ENCODE measurements at regions not wholly inside any gene's neighbourhood (a gene's known extent, or its start where the extent isn't known, plus 50 kb on each side); places are given as distances from the start of the nearest gene placed in this dataset.

DNA sequence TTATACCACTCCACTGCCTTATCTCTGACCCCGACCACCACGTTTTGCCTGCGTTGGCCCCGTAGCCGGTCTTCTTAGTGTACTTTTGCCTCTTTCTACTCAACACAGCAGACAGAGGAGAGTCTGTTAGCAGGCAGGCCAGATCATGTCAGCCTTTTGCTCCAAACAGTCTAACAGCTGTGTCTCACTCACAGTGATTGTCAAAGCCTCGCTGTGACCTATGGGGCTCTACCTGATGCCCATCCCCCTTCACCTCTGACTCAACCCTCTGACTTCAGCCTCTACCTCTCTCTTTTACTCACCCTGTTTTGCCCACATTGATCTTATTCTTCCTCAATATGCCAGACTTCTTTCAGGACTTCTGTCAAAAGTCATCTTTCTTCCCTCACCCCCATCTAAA, 127.1 kb downstream of the TRIML1 start:
- ATAC-seq (no peak), DNase-seq (no peak)

DNA sequence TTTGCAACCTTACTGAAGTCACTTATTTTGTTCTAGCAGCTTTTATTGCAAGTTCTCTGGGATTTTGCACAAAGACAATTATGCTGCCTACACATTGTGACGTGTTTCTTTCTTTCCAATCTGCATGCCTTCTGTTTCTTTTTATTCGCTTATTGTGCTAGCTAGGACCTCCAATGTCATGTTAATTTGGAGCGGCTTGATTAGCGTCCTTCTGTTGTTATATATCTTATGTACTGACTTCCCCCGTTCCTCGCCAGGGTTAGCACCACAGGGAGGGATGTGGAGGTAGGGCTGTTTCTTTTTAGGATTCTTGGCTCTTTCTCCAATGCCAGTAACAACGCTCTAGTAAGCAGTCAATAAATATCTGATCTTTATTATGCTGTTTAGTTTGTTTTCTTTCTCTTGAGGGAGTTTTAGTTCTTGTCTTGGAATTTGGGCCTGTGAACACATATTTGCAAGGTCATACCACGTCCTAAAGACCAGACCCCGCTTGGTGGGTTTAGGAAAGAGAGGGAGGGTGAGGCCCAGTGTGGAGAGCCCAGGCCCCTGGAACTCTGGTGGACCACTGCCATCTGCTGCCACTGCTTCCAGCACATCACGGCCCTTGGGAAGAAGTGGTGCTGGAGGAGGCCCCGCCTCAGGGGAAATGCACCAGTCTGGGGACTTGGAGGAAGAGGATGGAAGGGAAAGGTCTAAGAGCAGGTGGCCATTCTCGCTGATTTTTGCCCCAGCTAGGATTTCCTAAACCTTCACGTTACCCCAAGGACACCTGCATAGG, 129.1 kb downstream of the TRIML1 start:
- ATAC-seq (no peak), DNase-seq (no peak)
- Histone ChIP-seq H3K36me3 (no peaks in the 10 kb centered on the region), H3K27ac (no peak overlapping the region), H3K4me3 (no peak overlapping the region), H3K27me3 (no peaks in the 10 kb centered on the region), H3K9me3 (peaks cover 0 to 16% (median 0%) of the 10 kb centered on the region in 11 donors), H3K4me1 (no peaks in the 10 kb centered on the region)
- 86 to 89% methylated on average over 13 of the region's 13 CpGs for WGBS, 2 donors
- intact Hi-C loops (cut with DNase I) = no loop called here
- TF ChIP-seq, protein P1, sequence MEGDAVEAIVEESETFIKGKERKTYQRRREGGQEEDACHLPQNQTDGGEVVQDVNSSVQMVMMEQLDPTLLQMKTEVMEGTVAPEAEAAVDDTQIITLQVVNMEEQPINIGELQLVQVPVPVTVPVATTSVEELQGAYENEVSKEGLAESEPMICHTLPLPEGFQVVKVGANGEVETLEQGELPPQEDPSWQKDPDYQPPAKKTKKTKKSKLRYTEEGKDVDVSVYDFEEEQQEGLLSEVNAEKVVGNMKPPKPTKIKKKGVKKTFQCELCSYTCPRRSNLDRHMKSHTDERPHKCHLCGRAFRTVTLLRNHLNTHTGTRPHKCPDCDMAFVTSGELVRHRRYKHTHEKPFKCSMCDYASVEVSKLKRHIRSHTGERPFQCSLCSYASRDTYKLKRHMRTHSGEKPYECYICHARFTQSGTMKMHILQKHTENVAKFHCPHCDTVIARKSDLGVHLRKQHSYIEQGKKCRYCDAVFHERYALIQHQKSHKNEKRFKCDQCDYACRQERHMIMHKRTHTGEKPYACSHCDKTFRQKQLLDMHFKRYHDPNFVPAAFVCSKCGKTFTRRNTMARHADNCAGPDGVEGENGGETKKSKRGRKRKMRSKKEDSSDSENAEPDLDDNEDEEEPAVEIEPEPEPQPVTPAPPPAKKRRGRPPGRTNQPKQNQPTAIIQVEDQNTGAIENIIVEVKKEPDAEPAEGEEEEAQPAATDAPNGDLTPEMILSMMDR (IDR thresholded peaks at IDR 0.05) = no peak

More for the DNA sequence above, 127.1 kb downstream of the TRIML1 start:
- 57 to 65% methylated on average over 6 of the region's 6 CpGs for WGBS, 2 donors
- no peaks in the 10 kb centered on the region for H3K4me1 ChIP-seq
- H3K27me3 ChIP-seq = no peaks in the 10 kb centered on the region
- TF ChIP-seq, protein P1 (IDR thresholded peaks at IDR 0.05) = no peak
- intact Hi-C loops (cut with DNase I) = no loop called here
- peaks cover 0 to 16% (median 0%) of the 10 kb centered on the region in 11 donors for H3K9me3 ChIP-seq
- no peak overlapping the region for H3K27ac ChIP-seq
- H3K36me3 ChIP-seq = no peaks in the 10 kb centered on the region
- H3K4me3 ChIP-seq = no peak overlapping the region

DNA sequence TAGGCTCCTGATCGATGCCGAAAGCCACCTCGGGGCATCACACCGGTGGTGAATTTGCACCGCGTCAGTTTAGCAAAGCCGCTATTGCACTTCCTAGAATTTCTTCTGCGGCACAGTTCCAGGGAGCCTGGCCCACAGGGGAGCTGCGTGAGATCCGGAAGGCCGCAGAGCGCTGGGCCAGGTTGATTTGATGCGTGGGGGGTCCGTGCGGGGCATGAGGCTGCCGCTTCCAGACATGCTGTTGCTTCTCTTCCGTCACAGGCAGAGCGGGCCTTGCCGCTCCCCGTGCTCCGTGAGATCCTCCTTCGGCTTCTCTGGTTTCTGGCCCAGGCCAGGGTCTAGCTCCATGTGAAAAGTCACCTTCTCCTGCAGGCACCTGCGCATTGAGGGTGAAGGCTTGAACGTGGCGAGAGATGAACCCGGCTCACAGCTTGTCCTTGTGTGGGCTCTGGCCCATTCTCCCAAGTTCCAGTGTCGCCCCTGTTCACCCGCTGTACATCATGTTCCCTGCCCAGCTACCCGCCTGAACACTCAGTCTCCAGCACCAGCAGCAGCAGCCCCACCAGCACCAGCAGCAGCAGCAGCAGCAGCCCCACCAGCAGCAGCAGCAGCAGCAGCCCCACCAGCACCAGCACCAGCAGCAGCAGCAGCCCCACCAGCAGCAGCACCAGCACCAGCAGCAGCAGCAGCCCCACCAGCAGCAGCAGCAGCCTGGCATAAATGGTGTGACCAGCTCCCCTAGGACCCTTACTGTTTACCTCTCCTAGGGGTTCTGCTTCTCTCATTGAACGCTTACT, 131.2 kb downstream of the TRIML1 start:
- H3K9me3 ChIP-seq = peaks cover 0 to 16% (median 0%) of the 10 kb centered on the region in 11 donors
- H3K36me3 ChIP-seq = no peaks in the 10 kb centered on the region
- intact Hi-C loops (cut with DNase I) = no loop called here
- no peak overlapping the region for H3K27ac ChIP-seq
- WGBS, 2 donors = 93 to 95% methylated on average over 30 of the region's 30 CpGs
- TF ChIP-seq, protein P1 (IDR thresholded peaks at IDR 0.05) = no peak
- H3K4me1 ChIP-seq = no peaks in the 10 kb centered on the region
- H3K27me3 ChIP-seq = no peaks in the 10 kb centered on the region
- DNase-seq (no peak), ATAC-seq (no peak)
- H3K4me3 ChIP-seq = no peak overlapping the region

DNA sequence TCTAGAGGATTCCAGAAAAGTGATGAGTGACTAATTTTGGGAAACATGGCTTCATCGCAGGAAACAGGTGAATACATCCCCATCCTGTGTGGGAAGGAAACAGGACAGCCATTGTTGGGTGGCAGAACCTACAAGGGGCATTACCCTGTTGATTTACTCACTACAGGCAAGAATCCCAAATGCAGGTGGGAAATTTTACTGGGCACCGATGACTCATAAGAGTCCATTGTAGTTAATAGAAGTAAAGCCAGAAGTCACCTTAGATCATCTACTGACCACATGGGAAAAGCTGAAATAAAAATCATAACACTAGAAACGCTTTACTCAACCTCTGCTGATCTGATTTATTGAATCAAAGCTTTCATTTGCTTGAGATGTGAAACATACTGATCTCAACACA, 136.4 kb downstream of the TRIML1 start:
- DNase-seq (no peak), ATAC-seq (no peak)
- Histone ChIP-seq H3K4me3 (no peak overlapping the region), H3K36me3 (no peaks in the 10 kb centered on the region), H3K27ac (no peak overlapping the region), H3K27me3 (peaks cover 0 to 13% (median 0%) of the 10 kb centered on the region in 7 donors), H3K9me3 (no peaks in the 10 kb centered on the region), H3K4me1 (no peaks in the 10 kb centered on the region)
- intact Hi-C loops (cut with DNase I) = no loop called here
- TF ChIP-seq, protein P1 (IDR thresholded peaks at IDR 0.05) = no peak
- 80 to 90% methylated on average over 3 of the region's 3 CpGs for WGBS, 2 donors
